C4-2B (cell line): ENCODE measurements at regions not wholly inside any gene's neighbourhood (a gene's known extent, or its start where the extent isn't known, plus 50 kb on each side); places are given as distances from the start of the nearest gene placed in this dataset.

Experiments used
- H3K27ac ChIP-seq: fragments of 450-650 bp; 2 replicates; pipeline ENCODE4 v1.5.1; 2017
- ZFX ChIP-seq: fragments of 450-650 bp; IDR thresholded peaks from 2 replicates; pipeline ENCODE4 v1.6.1; 2017
- TF ChIP-seq, protein P1 (sequence below): fragments of 450-650 bp; conservative IDR thresholded peaks from 2 replicates; pipeline ENCODE4 v1.5.1; 2017; ENCODE audit warnings: mild to moderate bottlenecking

DNA sequence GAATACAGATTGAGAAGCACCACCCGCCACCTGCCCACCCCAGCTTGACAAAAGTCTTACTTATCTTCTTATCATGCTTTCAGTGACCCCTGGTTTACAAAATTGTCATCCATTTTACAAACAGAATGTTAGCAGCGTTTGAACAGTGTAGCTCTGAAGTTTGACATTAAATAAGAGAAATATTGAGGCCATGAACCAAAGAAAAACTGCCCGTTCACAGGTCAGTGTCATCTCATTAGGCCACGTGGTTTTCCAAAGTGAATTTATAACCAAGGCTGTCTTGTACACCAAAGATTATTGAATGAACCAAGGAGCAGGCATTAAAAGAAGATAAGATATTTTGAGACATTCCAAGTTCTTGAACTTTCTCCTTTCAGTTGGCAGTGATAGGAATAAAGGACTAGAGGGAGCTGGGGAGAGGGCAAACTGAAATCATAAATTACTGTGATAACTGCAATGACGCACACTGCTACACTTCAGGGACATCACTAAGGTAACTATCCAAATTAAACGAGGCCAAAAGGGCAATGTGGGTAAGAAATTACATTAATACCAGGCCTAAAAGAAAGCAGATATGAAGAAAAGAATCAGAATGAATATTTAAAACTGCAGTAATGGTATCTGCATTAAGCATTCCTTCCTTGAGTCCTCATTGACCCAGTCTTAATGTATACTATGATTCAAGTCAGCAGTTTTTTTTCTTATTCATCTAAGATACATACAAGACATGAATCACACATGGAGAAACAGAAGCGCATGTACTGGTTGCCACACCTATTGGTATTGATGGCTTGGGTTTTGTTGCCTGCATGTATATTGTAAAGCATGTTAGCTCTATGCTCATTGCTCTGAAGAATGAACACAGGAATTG lies 159.8 kb upstream of the ARG1 start:
- no peak for TF ChIP-seq ZFX
- H3K27ac ChIP-seq: no peak overlapping the region

DNA sequence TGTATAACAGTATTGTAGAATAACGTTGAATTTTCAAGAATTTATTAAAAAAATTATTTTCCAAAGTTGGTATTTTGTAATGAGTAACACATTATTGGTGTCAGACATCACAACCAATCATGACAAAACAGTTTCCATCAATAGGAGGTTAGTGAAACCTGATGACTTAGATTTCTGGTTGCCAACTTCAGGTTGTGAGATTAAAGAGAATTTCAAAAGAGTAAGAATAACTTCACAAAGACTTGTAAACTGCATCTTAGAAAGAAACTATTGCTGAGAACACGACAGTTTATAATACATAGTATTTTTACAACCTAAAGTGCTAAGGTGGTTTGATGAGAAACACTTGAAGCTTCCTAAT lies 159.2 kb upstream of the ARG1 start:
- TF ChIP-seq ZFX: no peak
- TF ChIP-seq, protein P1, sequence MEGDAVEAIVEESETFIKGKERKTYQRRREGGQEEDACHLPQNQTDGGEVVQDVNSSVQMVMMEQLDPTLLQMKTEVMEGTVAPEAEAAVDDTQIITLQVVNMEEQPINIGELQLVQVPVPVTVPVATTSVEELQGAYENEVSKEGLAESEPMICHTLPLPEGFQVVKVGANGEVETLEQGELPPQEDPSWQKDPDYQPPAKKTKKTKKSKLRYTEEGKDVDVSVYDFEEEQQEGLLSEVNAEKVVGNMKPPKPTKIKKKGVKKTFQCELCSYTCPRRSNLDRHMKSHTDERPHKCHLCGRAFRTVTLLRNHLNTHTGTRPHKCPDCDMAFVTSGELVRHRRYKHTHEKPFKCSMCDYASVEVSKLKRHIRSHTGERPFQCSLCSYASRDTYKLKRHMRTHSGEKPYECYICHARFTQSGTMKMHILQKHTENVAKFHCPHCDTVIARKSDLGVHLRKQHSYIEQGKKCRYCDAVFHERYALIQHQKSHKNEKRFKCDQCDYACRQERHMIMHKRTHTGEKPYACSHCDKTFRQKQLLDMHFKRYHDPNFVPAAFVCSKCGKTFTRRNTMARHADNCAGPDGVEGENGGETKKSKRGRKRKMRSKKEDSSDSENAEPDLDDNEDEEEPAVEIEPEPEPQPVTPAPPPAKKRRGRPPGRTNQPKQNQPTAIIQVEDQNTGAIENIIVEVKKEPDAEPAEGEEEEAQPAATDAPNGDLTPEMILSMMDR: no peak
- H3K27ac ChIP-seq: no peak overlapping the region

DNA sequence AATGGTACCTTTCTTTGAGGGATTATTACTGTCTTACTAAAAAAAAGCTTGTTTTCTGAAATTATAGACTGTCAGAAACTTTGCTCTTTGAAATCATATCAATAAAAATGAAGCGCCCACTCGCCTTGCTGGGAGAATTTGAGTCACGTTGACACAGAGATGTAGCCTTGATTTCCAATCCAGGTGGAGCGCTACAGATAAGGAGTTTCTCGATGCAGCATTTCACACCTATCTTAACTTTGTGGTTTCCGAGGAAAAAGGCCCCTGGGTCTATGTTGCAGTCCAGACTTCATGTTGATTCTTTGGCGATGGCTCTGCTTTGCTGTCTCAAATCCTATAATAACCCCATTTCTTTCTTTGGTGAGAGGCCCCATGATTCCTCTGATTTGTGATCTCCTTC lies 158.1 kb upstream of the ARG1 start:
- TF ChIP-seq, protein P1: no peak
- no peak for TF ChIP-seq ZFX
- no peak overlapping the region for H3K27ac ChIP-seq

DNA sequence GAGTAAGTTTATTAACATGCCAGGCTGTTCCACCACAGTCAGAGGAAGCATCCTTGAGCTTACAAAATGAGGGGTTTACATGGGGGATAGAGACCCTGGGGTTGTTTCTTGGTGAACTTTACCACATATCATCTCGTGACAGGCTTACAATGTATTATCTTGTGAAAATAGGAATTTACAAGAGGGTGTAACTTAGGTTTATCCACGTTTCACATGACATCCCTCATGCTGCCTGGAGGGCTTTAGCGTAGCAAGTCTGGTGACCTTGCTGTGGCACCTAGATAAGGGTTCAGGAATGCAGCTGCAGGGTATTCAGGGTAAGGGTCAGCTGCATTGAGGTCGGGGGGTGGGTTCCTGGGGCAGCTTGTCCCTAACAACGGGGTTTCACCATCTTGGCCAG lies 154.6 kb upstream of the ARG1 start:
- H3K27ac ChIP-seq: no peak overlapping the region
- no peak for TF ChIP-seq ZFX
- TF ChIP-seq, protein P1: no peak

DNA sequence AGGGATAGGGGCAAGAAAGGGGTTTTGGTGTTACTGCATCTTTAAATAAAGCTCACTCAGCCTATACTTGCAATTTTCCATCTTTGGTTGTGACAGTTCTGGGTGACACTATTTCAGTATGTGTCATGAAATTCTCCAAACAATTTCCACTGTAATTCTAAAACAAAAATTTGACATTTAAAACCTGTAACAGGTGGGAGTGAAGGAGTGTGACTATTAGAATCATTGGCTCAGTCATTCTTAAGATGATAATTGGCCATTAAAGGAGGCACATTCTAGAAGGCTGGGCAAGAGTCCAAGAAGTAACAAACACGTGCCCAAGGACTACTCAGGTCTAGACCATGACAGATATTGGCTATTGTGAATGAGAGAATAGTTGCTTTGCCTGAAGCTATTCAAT lies 153.3 kb upstream of the ARG1 start:
- H3K27ac ChIP-seq: no peak overlapping the region

DNA sequence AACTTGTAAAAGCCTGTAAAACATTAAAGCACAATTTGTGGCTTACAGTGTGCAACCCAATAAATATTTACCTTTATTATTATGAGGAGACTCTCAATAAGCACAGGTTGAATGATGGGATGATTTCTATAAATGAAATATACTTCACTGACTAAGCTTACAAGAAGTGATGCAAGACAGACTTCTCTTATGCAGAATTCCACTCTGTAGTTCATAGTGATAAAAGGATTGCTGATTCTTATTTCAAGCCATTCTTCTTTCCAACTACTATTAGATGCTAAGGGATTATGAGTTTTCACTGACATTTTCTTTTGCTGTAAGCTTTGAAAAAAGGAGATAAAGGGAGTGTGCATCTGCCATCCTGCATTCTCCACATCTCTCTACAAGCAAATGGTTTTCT lies 149.0 kb upstream of the ARG1 start:
- no peak for TF ChIP-seq ZFX
- TF ChIP-seq, protein P1: no peak
- H3K27ac ChIP-seq: no peak overlapping the region

More for the DNA sequence above, 153.3 kb upstream of the ARG1 start:
- TF ChIP-seq ZFX: no peak
- TF ChIP-seq, protein P1: no peak

DNA sequence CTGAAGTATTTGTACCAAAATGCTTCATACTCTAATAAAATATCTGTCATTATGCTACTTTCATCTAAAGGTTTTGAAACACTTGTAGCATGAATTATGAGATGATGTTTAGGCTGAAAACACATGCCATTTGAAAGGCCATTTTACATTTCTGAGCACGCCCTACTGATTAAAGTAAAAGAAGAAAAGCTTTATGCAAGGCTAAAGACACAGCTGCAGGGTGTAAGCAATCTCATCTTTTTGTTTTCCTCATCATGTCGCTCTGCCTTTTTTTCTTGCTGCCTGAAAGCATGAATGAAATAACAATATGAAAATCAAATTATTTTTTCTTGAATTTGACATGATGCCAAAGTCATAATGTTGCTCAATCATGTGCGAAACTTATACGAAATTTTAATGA lies 148.6 kb upstream of the ARG1 start:
- H3K27ac ChIP-seq: no peak overlapping the region

More for the DNA sequence above, 148.6 kb upstream of the ARG1 start:
- TF ChIP-seq, protein P1: no peak
- no peak for TF ChIP-seq ZFX
